Mammary epithelial cell (primary cell): ENCODE measurements at regions not wholly inside any gene's neighbourhood (a gene's known extent, or its start where the extent isn't known, plus 50 kb on each side); places are given as distances from the start of the nearest gene placed in this dataset.

ENCODE experiments used
- CTCF ChIP-seq, 2 donors: IDR thresholded peaks in 1 of 2; conservative IDR thresholded peaks in 1 of 2; 2 replicates each; pipeline ENCODE4 v1.5.1; 2011 to 2012; ENCODE audit warnings: inconsistent platforms in 2 of 2, low read length in 2 of 2, mild to moderate bottlenecking in 2 of 2, control low read depth in 1 of 2, low read depth in 1 of 2; ENCODE audit not compliant: insufficient read depth in 1 of 2; ENCODE audit errors: extremely low read depth in 1 of 2
- EZH2 ChIP-seq: IDR thresholded peaks from 2 replicates; pipeline ENCODE4 v1.6.1; 2012; ENCODE audit warnings: low read length, inconsistent platforms, borderline replicate concordance

- TF ChIP-seq CTCF (conservative IDR thresholded peaks at IDR 0.05 in 1 of 2, IDR thresholded peaks at IDR 0.05 in 1 of 2; ENCODE audit: extremely low read depth in 1 of 2, insufficient read depth in 1 of 2, low read depth in 1 of 2, low read length in 2 of 2) (no peak), EZH2 (no peak)
Measured at GRCh38 chr15:100808691-100809090, 70.9 kb upstream of the ALDH1A3 start.
